ENCODE measurements at regions not wholly inside any gene's neighbourhood (a gene's known extent, or its start where the extent isn't known, plus 50 kb on each side); places are given as distances from the start of the nearest gene placed in this dataset.
A peak's percentile ranks its signal among the peaks of the same experiment; 100 is the strongest.

DNA sequence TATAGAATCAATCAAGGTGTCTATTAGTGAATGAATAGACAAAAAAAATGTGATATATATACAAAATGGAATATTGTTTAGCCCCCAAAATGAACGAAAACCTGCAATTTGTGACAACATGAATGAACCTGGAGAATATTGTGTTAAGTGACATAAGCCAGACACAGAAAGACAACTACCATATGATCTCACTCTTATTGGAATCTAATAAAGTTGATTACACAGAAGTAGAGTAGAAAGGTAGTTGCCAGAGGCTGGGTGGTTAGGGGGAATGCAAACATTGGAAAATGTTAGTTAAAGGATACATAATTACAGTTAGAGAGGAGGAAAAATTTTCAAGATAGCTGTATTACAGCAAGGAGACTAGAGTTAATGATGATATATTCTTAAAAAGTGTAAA, 1962.3 kb downstream of the EFNA5 start:
- Histone ChIP-seq H3K4me2 (ENCODE audit: low read length) (no peak overlapping the region), H3K27me3 (ENCODE audit: insufficient read depth, low read length, poor library complexity) (no peaks in the 10 kb centered on the region), H3K4ac (ENCODE audit: low read depth, low read length) (no peak overlapping the region), H2AK5ac (ENCODE audit: low read length) (no peak overlapping the region), H3K18ac (ENCODE audit: low read length) (no peak overlapping the region), H3K79me1 (ENCODE audit: low read length) (no peaks in the 10 kb centered on the region), H3K4me1 (ENCODE audit: control insufficient read depth, low read depth, low read length) (no peaks in the 10 kb centered on the region), H3K27ac (ENCODE audit: low read depth, low read length) (no peak overlapping the region), H2BK15ac (replicated peaks; ENCODE audit: low read depth) (no peak overlapping the region), H3K56ac (ENCODE audit: low read length) (no peak overlapping the region), H3K9ac (ENCODE audit: low read length) (no peak overlapping the region), H2BK120ac (ENCODE audit: low read depth, low read length) (no peak overlapping the region), H2BK5ac (ENCODE audit: low read length) (no peak overlapping the region), H4K8ac (ENCODE audit: low read depth, low read length) (no peak overlapping the region), H4K5ac (ENCODE audit: low read length) (no peak overlapping the region), H3K36me3 (ENCODE audit: control insufficient read depth, insufficient read depth, low read length) (no peaks in the 10 kb centered on the region), H3K4me3 (ENCODE audit: low read length) (no peak overlapping the region), H3K79me2 (ENCODE audit: control insufficient read depth, insufficient read depth, low read length) (no peaks in the 10 kb centered on the region), H3K23ac (ENCODE audit: low read length) (no peak overlapping the region)
- DNase-seq: no peak
- WGBS (ENCODE audit: extremely low coverage, insufficient coverage, low lambda C conversion rate): no CpG with 5 or more reads among the region's 1 CpG

DNA sequence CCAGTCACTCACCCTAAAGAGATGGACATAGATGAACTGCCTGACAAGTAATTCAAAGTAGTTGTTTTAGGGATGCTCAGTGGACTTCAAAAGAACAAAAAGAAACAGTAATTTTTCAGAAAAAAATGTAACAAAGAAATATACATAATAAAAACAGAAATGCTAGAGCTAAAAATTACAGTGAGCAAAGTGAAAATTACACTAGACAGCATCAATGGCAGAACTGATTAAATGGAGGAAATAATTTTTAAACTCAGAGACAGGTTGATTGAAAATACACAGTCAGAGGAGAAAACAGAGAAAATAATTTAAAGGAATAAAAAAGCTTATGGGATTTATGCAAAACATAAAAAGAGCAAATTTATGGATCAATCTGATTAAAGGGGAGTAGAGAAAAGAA, 1968.4 kb downstream of the EFNA5 start:
- no peak overlapping the region for H3K23ac ChIP-seq (ENCODE audit: low read length)
- no peak for DNase-seq
- H2BK15ac ChIP-seq (replicated peaks; ENCODE audit: low read depth): no peak overlapping the region
- no peak overlapping the region for H3K4me3 ChIP-seq (ENCODE audit: low read length)
- H3K18ac ChIP-seq (ENCODE audit: low read length): no peak overlapping the region
- H3K79me2 ChIP-seq (ENCODE audit: control insufficient read depth, insufficient read depth, low read length): no peaks in the 10 kb centered on the region
- H4K8ac ChIP-seq (ENCODE audit: low read depth, low read length): no peak overlapping the region
- H2AK5ac ChIP-seq (ENCODE audit: low read length): no peak overlapping the region
- H3K27ac ChIP-seq (ENCODE audit: low read depth, low read length): no peak overlapping the region
- no peaks in the 10 kb centered on the region for H3K79me1 ChIP-seq (ENCODE audit: low read length)
- no peaks in the 10 kb centered on the region for H3K27me3 ChIP-seq (ENCODE audit: insufficient read depth, low read length, poor library complexity)
- no peak overlapping the region for H3K4me2 ChIP-seq (ENCODE audit: low read length)
- no peak overlapping the region for H2BK120ac ChIP-seq (ENCODE audit: low read depth, low read length)
- H4K5ac ChIP-seq (ENCODE audit: low read length): no peak overlapping the region
- no peak overlapping the region for H3K4ac ChIP-seq (ENCODE audit: low read depth, low read length)
- H3K56ac ChIP-seq (ENCODE audit: low read length): no peak overlapping the region
- H2BK5ac ChIP-seq (ENCODE audit: low read length): no peak overlapping the region
- H3K36me3 ChIP-seq (ENCODE audit: control insufficient read depth, insufficient read depth, low read length): no peaks in the 10 kb centered on the region
- H3K4me1 ChIP-seq (ENCODE audit: control insufficient read depth, low read depth, low read length): no peaks in the 10 kb centered on the region
- H3K9ac ChIP-seq (ENCODE audit: low read length): no peak overlapping the region

DNA sequence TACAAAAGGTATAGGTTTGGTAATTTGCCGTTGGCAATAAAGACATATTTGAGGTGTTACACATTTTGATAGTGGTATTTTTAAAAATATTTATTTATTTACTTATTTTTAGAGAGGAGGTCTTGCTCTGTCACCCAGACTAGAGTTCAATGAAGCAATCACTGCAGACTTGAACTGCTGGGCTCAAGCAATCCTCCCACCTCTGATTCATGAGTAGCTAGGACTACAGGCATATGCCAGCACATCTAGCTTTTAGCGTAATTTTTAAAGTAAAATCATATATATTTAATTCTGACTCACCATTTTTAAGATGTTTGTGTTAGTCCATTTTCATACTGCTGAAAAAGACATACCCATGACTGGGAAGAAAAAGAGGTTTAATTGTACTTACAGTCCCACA, 1974.3 kb downstream of the EFNA5 start:
- no peak for DNase-seq
- Histone ChIP-seq H3K4me2 (ENCODE audit: low read length) (no peak overlapping the region), H3K4me3 (ENCODE audit: low read length) (no peak overlapping the region), H3K27me3 (ENCODE audit: insufficient read depth, low read length, poor library complexity) (no peaks in the 10 kb centered on the region), H3K9ac (ENCODE audit: low read length) (no peak overlapping the region), H3K56ac (ENCODE audit: low read length) (no peak overlapping the region), H3K27ac (ENCODE audit: low read depth, low read length) (no peak overlapping the region), H3K36me3 (ENCODE audit: control insufficient read depth, insufficient read depth, low read length) (no peaks in the 10 kb centered on the region), H3K18ac (ENCODE audit: low read length) (no peak overlapping the region), H2BK120ac (ENCODE audit: low read depth, low read length) (no peak overlapping the region), H3K23ac (ENCODE audit: low read length) (no peak overlapping the region), H4K5ac (ENCODE audit: low read length) (no peak overlapping the region), H4K8ac (ENCODE audit: low read depth, low read length) (no peak overlapping the region), H3K79me2 (ENCODE audit: control insufficient read depth, insufficient read depth, low read length) (no peaks in the 10 kb centered on the region), H3K4me1 (ENCODE audit: control insufficient read depth, low read depth, low read length) (no peaks in the 10 kb centered on the region), H2BK5ac (ENCODE audit: low read length) (no peak overlapping the region), H3K79me1 (ENCODE audit: low read length) (no peaks in the 10 kb centered on the region), H3K4ac (ENCODE audit: low read depth, low read length) (no peak overlapping the region), H2AK5ac (ENCODE audit: low read length) (no peak overlapping the region), H2BK15ac (replicated peaks; ENCODE audit: low read depth) (no peak overlapping the region)
- 100% methylated on average over 1 of the region's 2 CpGs for WGBS (ENCODE audit: extremely low coverage, insufficient coverage, low lambda C conversion rate)

DNA sequence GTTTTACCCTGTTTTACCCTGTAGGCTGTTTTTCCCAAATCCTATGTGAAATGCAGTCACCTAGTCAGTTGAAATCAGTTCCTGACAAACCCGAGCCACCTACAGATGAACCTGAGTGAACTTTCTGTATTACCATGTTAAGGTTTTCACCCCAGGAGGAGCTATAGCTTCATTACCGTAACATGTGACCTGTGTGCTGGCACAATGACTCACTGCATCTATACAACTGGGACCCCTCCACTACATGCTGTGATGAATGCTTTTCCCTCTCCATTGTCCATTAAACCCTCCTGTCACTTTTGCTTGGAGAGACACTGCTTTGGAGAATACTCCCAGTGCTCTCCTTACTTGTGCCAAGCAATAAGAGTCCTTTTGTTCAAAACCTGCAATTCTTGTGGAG, 1974.8 kb downstream of the EFNA5 start:
- Histone ChIP-seq H3K79me2 (ENCODE audit: control insufficient read depth, insufficient read depth, low read length) (no peaks in the 10 kb centered on the region), H4K5ac (ENCODE audit: low read length) (no peak overlapping the region), H2AK5ac (ENCODE audit: low read length) (no peak overlapping the region), H3K4me3 (ENCODE audit: low read length) (no peak overlapping the region), H3K4me1 (ENCODE audit: control insufficient read depth, low read depth, low read length) (no peaks in the 10 kb centered on the region), H3K27me3 (ENCODE audit: insufficient read depth, low read length, poor library complexity) (no peaks in the 10 kb centered on the region), H3K27ac (ENCODE audit: low read depth, low read length) (no peak overlapping the region), H3K79me1 (ENCODE audit: low read length) (no peaks in the 10 kb centered on the region), H3K4ac (ENCODE audit: low read depth, low read length) (no peak overlapping the region), H3K4me2 (ENCODE audit: low read length) (no peak overlapping the region), H3K23ac (ENCODE audit: low read length) (no peak overlapping the region), H3K9ac (ENCODE audit: low read length) (no peak overlapping the region), H2BK15ac (replicated peaks; ENCODE audit: low read depth) (no peak overlapping the region), H3K18ac (ENCODE audit: low read length) (no peak overlapping the region), H3K36me3 (ENCODE audit: control insufficient read depth, insufficient read depth, low read length) (no peaks in the 10 kb centered on the region), H2BK5ac (ENCODE audit: low read length) (no peak overlapping the region), H2BK120ac (ENCODE audit: low read depth, low read length) (no peak overlapping the region), H4K8ac (ENCODE audit: low read depth, low read length) (no peak overlapping the region), H3K56ac (ENCODE audit: low read length) (no peak overlapping the region)
- WGBS (ENCODE audit: extremely low coverage, insufficient coverage, low lambda C conversion rate): no CpG with 5 or more reads among the region's 2 CpGs
- DNase-seq: peak; percentile 58

DNA sequence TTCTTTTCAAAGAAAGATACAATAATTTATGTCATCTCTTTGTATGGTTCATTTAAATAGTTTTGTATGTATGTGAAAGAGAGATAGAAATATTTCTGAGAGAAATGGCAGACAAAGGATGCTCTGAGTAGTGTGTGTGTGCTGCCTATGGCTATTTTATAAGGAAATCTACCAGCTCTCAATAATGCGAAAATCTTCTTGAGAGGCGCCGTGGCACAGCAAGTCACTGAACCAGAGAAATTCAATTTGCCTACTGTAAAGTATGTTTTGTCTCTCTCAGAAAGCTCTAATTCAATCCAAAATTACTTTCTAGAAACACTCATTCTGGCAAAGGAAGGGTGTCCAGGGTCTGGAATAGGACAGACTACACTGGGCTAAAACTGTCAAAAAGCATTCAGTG, 1981.1 kb downstream of the EFNA5 start:
- Histone ChIP-seq H3K79me2 (ENCODE audit: control insufficient read depth, insufficient read depth, low read length) (no peaks in the 10 kb centered on the region), H3K56ac (ENCODE audit: low read length) (no peak overlapping the region), H3K4me3 (ENCODE audit: low read length) (no peak overlapping the region), H3K27ac (ENCODE audit: low read depth, low read length) (no peak overlapping the region), H3K36me3 (ENCODE audit: control insufficient read depth, insufficient read depth, low read length) (no peaks in the 10 kb centered on the region), H3K79me1 (ENCODE audit: low read length) (no peaks in the 10 kb centered on the region), H2AK5ac (ENCODE audit: low read length) (no peak overlapping the region), H3K4me1 (ENCODE audit: control insufficient read depth, low read depth, low read length) (no peaks in the 10 kb centered on the region), H3K23ac (ENCODE audit: low read length) (no peak overlapping the region), H4K5ac (ENCODE audit: low read length) (no peak overlapping the region), H3K9ac (ENCODE audit: low read length) (no peak overlapping the region), H2BK5ac (ENCODE audit: low read length) (no peak overlapping the region), H3K27me3 (ENCODE audit: insufficient read depth, low read length, poor library complexity) (no peaks in the 10 kb centered on the region), H3K18ac (ENCODE audit: low read length) (no peak overlapping the region), H3K4ac (ENCODE audit: low read depth, low read length) (no peak overlapping the region), H2BK15ac (replicated peaks; ENCODE audit: low read depth) (no peak overlapping the region), H3K4me2 (ENCODE audit: low read length) (no peak overlapping the region), H4K8ac (ENCODE audit: low read depth, low read length) (no peak overlapping the region), H2BK120ac (ENCODE audit: low read depth, low read length) (no peak overlapping the region)
- no peak for DNase-seq
- WGBS (ENCODE audit: extremely low coverage, insufficient coverage, low lambda C conversion rate): no CpG with 5 or more reads among the region's 3 CpGs

DNA sequence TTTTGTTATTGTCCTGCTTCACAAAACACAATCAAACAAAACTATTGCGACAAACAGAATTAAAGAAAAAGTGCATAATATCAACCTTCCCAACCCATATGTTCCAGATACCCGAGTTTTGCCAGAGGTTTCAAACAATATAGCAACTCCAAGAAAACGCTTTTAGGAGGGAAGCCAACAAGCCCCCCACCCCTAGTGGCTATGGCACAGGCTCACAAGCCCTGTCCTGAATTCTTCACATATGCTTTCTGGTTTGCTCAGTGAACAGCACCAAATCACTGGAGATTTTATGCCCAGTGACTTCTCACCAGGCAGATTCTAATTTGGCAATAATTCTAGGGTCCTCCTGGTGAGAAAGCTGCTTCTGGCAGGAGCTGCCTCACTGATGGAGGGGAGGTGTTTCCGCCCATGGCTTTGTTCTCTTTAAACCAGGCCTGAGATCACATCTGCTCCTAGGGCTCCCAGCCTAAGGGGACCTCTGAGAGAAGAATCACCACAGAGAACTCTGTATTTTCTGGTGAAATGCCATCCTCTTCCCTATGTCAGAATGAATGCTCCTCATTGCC, 1982.4 kb downstream of the EFNA5 start:
- WGBS (ENCODE audit: extremely low coverage, insufficient coverage, low lambda C conversion rate): no CpG with 5 or more reads among the region's 4 CpGs
- DNase-seq: peak; percentile 17
- H2BK15ac ChIP-seq (replicated peaks; ENCODE audit: low read depth): no peak overlapping the region

More for the DNA sequence above, 1982.4 kb downstream of the EFNA5 start:
- H3K27me3 ChIP-seq (ENCODE audit: insufficient read depth, low read length, poor library complexity): no peaks in the 10 kb centered on the region
- H3K23ac ChIP-seq (ENCODE audit: low read length): no peak overlapping the region
- H2BK120ac ChIP-seq (ENCODE audit: low read depth, low read length): no peak overlapping the region
- no peaks in the 10 kb centered on the region for H3K4me1 ChIP-seq (ENCODE audit: control insufficient read depth, low read depth, low read length)
- H3K4me2 ChIP-seq (ENCODE audit: low read length): no peak overlapping the region
- no peak overlapping the region for H2BK5ac ChIP-seq (ENCODE audit: low read length)
- no peak overlapping the region for H3K9ac ChIP-seq (ENCODE audit: low read length)
- no peak overlapping the region for H4K5ac ChIP-seq (ENCODE audit: low read length)
- no peaks in the 10 kb centered on the region for H3K79me1 ChIP-seq (ENCODE audit: low read length)
- H3K4ac ChIP-seq (ENCODE audit: low read depth, low read length): no peak overlapping the region
- H3K56ac ChIP-seq (ENCODE audit: low read length): no peak overlapping the region
- H2AK5ac ChIP-seq (ENCODE audit: low read length): no peak overlapping the region
- no peak overlapping the region for H3K18ac ChIP-seq (ENCODE audit: low read length)
- no peak overlapping the region for H3K27ac ChIP-seq (ENCODE audit: low read depth, low read length)
- H3K4me3 ChIP-seq (ENCODE audit: low read length): no peak overlapping the region
- no peaks in the 10 kb centered on the region for H3K79me2 ChIP-seq (ENCODE audit: control insufficient read depth, insufficient read depth, low read length)
- H3K36me3 ChIP-seq (ENCODE audit: control insufficient read depth, insufficient read depth, low read length): no peaks in the 10 kb centered on the region
- no peak overlapping the region for H4K8ac ChIP-seq (ENCODE audit: low read depth, low read length)
